DMS153 treated with DMSO at 0.1 percent for 48 hours (cell line): ENCODE measurements at regions not wholly inside any gene's neighbourhood (a gene's known extent, or its start where the extent isn't known, plus 50 kb on each side); places are given as distances from the start of the nearest gene placed in this dataset.

Source experiments
- DNase-seq: peaks from one replicate; lab custom pipeline; 2025; ENCODE audit not compliant: unreplicated experiment; lab: John Stamatoyannopoulos, UW

DNA sequence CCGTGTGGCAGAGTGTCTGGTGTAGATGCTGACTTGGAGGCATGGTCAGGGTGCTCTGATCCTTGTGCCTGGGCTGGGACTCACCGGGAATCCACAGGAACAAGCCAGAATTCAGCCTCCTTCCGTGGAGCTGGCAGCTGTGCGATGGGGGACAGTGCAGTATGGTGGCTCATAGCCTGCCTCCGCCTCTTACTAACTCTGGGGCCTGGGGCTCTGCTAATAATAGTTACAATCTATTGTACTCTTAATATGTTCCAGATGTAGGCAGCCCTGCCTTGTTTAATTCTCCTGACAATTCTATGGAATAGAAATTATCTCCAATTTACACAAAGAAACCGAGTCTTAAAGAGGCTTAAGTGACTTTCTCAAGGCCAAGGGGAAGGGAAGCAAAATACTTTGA, 77.6 kb downstream of the PCDH1 start:
- DNase-seq = no peak

GRCh38 chr5:141799507-141800167, 78.6 kb downstream of the PCDH1 start:
- DNase-seq = no peak

- no peak for DNase-seq
These were observed 80.8 kb downstream of the PCDH1 start for GRCh38 chr5:141797425-141797824.

GRCh38 chr5:141795421-141795820, 82.8 kb downstream of the PCDH1 start:
- DNase-seq = no peak

- no peak for DNase-seq
These were observed 84.3 kb downstream of the PCDH1 start for GRCh38 chr5:141793881-141794280.

DNA sequence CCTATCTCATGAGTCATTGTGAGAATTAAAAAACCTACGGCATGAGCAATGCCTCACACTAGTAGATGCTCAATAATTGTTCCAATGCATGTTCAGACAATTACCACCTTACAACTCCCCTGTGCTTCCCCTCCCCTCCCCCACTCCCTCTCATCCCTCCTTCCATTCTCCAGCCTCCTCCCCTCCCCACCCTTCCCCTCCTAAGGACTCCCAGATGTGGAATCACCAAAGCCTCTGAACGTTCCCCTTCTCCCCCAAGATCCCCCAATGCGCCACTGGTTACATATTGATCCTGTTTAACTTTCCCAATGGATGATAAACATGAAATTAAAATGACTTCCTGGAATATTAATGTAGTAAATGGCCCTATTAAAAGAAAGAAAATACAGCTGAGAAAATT, 84.8 kb downstream of the PCDH1 start:
- no peak for DNase-seq

GRCh38 chr5:141790630-141791029, 87.6 kb downstream of the PCDH1 start:
- DNase-seq = no peak

- no peak for DNase-seq
These were observed 88.9 kb downstream of the PCDH1 start for GRCh38 chr5:141789330-141789729.

DNA sequence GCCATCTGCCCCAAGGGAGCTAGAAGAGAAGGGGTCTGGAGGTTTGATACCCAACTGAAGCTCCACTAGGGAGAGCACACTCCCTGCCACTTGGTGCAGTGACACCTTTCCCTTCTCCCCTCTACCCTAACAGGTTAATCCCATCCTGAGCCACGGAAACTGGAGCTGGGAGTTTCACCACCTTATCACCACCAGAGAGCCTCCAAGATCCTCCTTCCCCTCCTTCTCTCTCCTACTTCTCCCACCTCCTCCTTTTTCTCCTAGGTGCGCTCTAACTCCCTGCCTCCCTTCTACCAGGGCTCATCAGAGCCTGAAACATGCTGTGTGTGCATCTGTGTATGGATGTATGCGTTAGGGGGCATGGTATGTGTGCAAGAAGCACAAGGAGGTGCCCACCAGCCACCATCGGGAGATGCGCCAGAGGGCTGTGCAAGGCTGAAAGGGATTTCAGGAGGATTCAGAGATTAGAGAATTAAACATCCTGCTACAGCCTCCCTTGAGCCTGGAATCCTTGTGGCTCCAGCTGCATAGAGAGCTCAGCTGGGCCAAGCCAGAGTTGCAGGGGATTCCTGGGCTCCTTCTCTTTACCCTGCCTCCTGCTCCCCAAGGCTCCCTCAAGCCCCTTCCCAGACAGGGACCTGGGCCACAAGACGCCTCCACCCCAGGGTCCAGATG, 89.8 kb downstream of the PCDH1 start:
- no peak for DNase-seq

DNA sequence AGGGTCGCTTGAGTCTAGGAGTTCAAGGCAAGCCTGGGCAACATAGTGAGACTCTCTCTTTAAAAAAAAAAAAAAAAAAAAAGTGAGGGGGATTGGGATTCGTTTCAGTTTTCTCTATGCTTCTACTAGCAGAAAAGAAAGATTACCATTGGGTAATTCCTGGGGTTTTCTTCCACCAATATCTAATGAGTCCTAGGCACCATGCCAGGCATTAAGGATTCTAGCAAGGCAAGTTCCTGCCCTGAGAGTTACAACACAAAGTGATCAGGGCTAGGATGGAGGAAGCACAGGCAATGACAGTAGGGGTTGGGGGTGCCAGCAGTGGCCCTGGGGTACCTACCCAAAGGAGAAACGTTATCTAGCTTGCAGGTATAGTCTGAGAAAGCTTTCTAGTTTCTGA, 90.8 kb downstream of the PCDH1 start:
- no peak for DNase-seq

- no peak for DNase-seq
These were observed 91.5 kb downstream of the PCDH1 start for GRCh38 chr5:141786700-141787099.

GRCh38 chr5:141785711-141786110, 92.5 kb downstream of the PCDH1 start:
- DNase-seq = no peak

- DNase-seq = no peak
These were observed 93.1 kb downstream of the PCDH1 start for GRCh38 chr5:141785135-141785534.

- no peak for DNase-seq
These were observed 93.7 kb downstream of the PCDH1 start for GRCh38 chr5:141784529-141784928.

DNA sequence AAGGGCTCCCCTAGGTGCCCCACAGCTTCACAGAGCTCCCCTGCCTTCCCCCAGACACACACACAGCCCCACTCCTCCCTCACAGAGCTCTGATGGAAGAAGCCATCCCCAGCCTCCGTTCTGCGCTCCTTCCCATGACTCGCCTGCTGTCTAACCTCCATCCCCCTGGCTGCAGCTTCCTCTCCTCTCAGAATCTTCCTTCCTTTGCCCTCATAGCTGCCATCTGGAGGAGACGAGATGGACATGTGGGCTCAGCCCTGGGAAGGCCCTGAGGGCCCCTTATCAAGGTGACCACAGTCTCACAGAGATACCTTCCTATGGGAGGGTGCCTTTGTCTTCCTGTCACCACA, 94.3 kb downstream of the PCDH1 start:
- no peak for DNase-seq

DNA sequence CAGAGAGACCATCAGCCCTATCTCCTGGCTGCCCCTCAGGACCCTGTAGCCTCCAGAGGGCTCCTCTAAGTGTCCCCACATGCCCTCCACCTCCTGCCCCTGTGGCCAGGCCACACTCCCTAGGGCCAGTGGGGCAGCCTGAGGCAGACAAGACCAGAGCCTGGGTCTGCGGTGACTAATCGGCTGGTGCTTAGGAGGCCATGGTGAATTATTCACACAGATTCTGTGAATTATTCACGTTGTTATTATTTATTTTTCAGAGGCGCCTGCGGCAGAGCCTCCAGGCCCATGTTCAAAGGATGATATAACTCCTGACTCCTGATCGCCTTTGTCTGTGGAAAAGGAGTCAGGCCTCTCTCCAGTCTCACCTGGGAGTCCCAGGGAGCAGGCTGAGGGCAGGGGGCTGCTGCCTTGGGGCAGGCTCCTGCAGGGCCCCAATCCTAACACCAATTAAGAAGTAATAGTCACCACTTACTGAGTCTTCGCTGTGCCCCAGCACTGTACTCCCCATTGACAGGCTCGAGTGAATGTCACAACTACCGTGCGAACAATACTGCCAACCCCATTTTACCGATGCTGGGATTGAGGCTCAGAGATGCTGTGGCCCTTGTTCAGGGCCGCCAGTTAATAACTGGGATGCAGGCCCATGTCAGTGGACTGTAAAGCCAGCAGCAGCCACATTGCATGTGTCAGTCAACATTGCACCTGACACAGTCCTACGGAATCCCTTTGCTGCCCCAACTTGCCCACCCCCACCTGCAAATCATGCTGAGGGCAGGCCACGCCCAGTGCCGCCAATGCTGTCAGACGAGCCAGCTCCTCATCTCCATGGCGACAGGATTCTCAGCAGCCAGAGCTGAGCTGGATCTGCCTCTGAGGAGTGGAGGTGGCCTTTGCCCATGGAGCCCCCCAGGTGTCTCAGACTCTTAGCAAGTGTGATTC, 94.9 kb downstream of the PCDH1 start:
- no peak for DNase-seq

GRCh38 chr5:141781910-141782309, 96.3 kb downstream of the PCDH1 start:
- no peak for DNase-seq

DNA sequence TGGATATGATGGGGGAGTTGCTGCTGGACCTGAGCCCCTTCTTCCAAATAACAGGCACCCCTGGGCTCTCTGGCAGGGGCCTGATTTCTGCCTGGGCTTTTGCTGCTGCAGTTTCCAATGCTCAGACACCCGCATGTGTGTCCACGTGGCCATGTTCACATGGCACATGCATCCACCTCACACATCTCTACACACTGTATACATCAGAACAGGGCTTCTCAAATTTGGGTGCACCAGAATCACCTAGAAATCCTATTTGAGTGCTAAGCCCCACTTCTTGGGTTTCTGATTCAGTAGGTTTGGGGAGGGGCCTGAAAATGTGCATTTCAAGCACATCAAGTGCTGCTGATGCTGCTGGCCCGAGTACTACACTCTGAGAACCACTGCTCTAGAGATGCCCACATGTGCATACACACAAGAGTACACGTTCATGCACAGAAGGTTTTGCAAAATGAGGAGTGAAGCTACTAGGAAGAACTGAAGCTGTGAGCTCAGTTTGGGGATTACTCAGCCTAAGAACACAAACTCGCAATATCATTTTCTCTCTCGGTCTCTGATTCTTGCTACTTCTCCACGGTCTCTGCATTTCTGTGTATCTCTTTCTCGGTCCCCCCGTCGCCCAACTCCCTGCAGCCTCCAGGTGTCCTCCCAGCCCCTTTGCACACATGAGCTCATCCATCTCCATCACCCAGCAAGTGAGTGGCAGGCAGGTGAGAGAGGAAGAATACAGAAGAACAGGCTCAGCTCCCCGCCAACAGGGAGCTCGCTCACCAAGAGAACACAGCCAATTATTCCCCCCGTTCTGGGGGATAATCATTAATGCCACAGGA, 97.0 kb downstream of the PCDH1 start:
- no peak for DNase-seq

- DNase-seq = no peak
These were observed 97.8 kb downstream of the PCDH1 start for GRCh38 chr5:141780240-141780951.

DNA sequence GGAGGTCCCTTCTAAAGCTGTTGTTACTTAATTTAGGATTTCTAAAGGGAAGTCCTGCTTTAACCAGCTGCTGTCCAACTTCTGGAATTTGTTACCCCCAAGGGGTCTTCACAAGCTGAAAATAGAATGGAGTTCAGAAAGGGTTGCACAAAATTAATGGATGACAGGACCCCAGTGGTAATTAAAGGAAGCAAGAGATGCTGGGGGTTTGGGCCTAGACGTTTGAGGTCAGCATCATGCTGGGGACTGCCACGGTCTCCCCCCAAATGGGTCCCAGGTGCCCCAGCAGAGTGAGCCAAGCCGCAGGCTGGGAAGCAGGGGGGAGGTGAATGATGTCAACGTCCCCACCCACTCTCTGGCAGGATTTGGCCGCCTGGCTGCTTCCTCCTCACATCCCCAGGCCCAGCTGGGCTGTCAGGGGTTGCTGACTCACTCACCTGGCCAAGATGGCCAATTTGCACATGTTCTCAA, 97.5 kb upstream of the ARAP3 start:
- no peak for DNase-seq
